K562 (cell line): ENCODE measurements at regions not wholly inside any gene's neighbourhood (a gene's known extent, or its start where the extent isn't known, plus 50 kb on each side); places are given as distances from the start of the nearest gene placed in this dataset.
A peak's percentile ranks its signal among the peaks of the same experiment; 100 is the strongest.

Experiments used
- ATAC-seq: fragments of 200-7000 bp; cut with Tn5 transposase; 3 replicates; pipeline ENCODE4 v1.9.1; 2020; ENCODE audit warnings: moderate library complexity
- BruUV-seq: library from RNA; stranded (reverse); fragments of 400-500 nt; replicated peaks from 2 replicates; lab custom pipeline; 2021; lab: Mats Ljungman, UMichigan
- CTCF ChIA-PET: fragments of 300-600 bp; formaldehyde crosslinking; extraction: SDS; loops from one replicate; lab custom pipeline; 2021; ENCODE audit warnings: low intra/inter-chr PET ratio; lab: Yijun Ruan, JAX
- POLR2A ChIA-PET: fragments of 300-600, 350-650 bp; sonication (Branson Sonifier 250); formaldehyde crosslinking; extraction: SDS; loops from one replicate; lab custom pipeline; 2021; ENCODE audit warnings: antibody characterized with exemption, inconsistent platforms; lab: Yijun Ruan, JAX
- DNase-seq, 4 experiments: peaks; one replicate each; pipeline versions ENCODE4 v3.0.0 to v3.0.0-alpha.2; 2011 to 2018; ENCODE audit warnings: low spot score in 3 of 4, mixed read lengths in 3 of 4; ENCODE audit errors: extremely low read depth in 1 of 4
- FAIRE-seq: peaks from 2 replicates; lab custom pipeline; 2011; peaks lifted over from hg19 to GRCh38; lab: Jason Lieb, UNC
- H2AFZ ChIP-seq: 2 replicates; pipeline ENCODE4 v1.6.0; 2011; ENCODE audit warnings: low read depth, low read length, control low read depth, inconsistent platforms
- H3K27ac ChIP-seq: fragments of 200-600 bp; 3 replicates; pipeline ENCODE4 v1.8.0; 2011; ENCODE audit warnings: low read depth, mild to moderate bottlenecking, control low read depth, inconsistent platforms, low read length, moderate library complexity, mixed read lengths; ENCODE audit errors: extremely low read depth
- H3K27me3 ChIP-seq, 2 experiments: fragments of 300-600 bp in 1 of 2; 2 replicates in 1 of 2; 3 replicates in 1 of 2; pipeline versions ENCODE4 v1.6.0 to v1.8.0; 2011; ENCODE audit warnings: inconsistent platforms in 2 of 2, low read length in 2 of 2, mild to moderate bottlenecking in 1 of 2, mixed read lengths in 1 of 2, moderate library complexity in 1 of 2; ENCODE audit not compliant: control insufficient read depth in 2 of 2, insufficient read depth in 2 of 2
- H3K36me3 ChIP-seq: fragments of 300-600 bp; 3 replicates; pipeline ENCODE4 v1.8.0; 2011; ENCODE audit warnings: mild to moderate bottlenecking, low read length, inconsistent platforms; ENCODE audit not compliant: control insufficient read depth, insufficient read depth
- H3K4me1 ChIP-seq, 2 experiments: fragments of 200-600 bp in 1 of 2; replicated peaks in 1 of 2; 2 replicates in 1 of 2; 3 replicates in 1 of 2; pipeline versions ENCODE4 v1.5.1 to v1.8.0; 2011; ENCODE audit warnings: inconsistent platforms in 2 of 2, low read length in 2 of 2, mild to moderate bottlenecking in 1 of 2, mixed read lengths in 1 of 2, moderate library complexity in 1 of 2; ENCODE audit not compliant: control insufficient read depth in 2 of 2, insufficient read depth in 2 of 2
- H3K4me2 ChIP-seq: 2 replicates; pipeline ENCODE4 v1.6.1; 2011; ENCODE audit warnings: low read length, control low read depth, inconsistent platforms, mixed read lengths; ENCODE audit not compliant: insufficient read depth
- H3K4me3 ChIP-seq: fragments of 200-600 bp; sonication (generic), shearing (Covaris generic); 2 replicates; pipeline ENCODE4 v1.5.1; 2016; ENCODE audit warnings: control low read depth, inconsistent platforms
- H3K79me2 ChIP-seq: fragments of 200-600 bp; 3 replicates; pipeline ENCODE4 v1.8.0; 2011; ENCODE audit warnings: low read length, inconsistent platforms; ENCODE audit not compliant: control insufficient read depth, insufficient read depth
- H3K9ac ChIP-seq, 2 experiments: 2 replicates each; pipeline versions ENCODE4 v1.6.0 to v1.6.1; 2011; ENCODE audit warnings: low read depth in 2 of 2, low read length in 2 of 2, control low read depth in 1 of 2, inconsistent platforms in 1 of 2, mild to moderate bottlenecking in 1 of 2, mixed read lengths in 1 of 2; ENCODE audit not compliant: insufficient read depth in 1 of 2
- H3K9me1 ChIP-seq: one replicate; pipeline ENCODE4 v1.6.0; 2011; ENCODE audit warnings: inconsistent platforms, mild to moderate bottlenecking, low read length, moderate library complexity; ENCODE audit not compliant: control insufficient read depth, insufficient read depth
- H3K9me3 ChIP-seq: replicated peaks from 2 replicates; pipeline ENCODE4 v1.5.1; 2011; ENCODE audit warnings: low read depth, low read length, inconsistent platforms; ENCODE audit not compliant: control insufficient read depth, insufficient read depth
- H4K20me1 ChIP-seq: replicated peaks from 2 replicates; pipeline ENCODE4 v1.6.1; 2011; ENCODE audit warnings: low read length, inconsistent platforms, mixed read lengths; ENCODE audit not compliant: control insufficient read depth, insufficient read depth
- L3MBTL2 ChIP-seq: fragments of 450-650 bp; IDR thresholded peaks from 2 replicates; pipeline ENCODE4 v1.6.1; 2016; ENCODE audit warnings: mild to moderate bottlenecking, moderate library complexity
- MLLT1 ChIP-seq, 2 experiments: fragments of 450-650 bp; IDR thresholded peaks; 2 replicates each; pipeline ENCODE4 v1.6.1; 2016
- MYC ChIP-seq, 2 experiments: fragments of 250-450 bp in 1 of 2; sonication (Bioruptor Pico) in 1 of 2; IDR thresholded peaks; 2 replicates each; pipeline versions ENCODE4 v1.5.1 to v1.6.1; 2012 to 2021; ENCODE audit warnings: low read depth in 2 of 2, borderline replicate concordance in 1 of 2, improper control_type of control experiment in 1 of 2, low read length in 1 of 2, mild to moderate bottlenecking in 1 of 2, moderate library complexity in 1 of 2
- USF2 ChIP-seq: sonication (generic); formaldehyde crosslinking; IDR thresholded peaks from 2 replicates; pipeline ENCODE4 v1.5.0; 2020; ENCODE audit warnings: missing genetic modification reagents
- ZBTB9 ChIP-seq: fragments of 450-650 bp; formaldehyde crosslinking; IDR thresholded peaks from 2 replicates; pipeline ENCODE4 v1.4.0; 2020; ENCODE audit warnings: mild to moderate bottlenecking, moderate library complexity
- ZNF274 ChIP-seq: IDR thresholded peaks from 2 replicates; pipeline ENCODE4 v1.6.1; 2011; ENCODE audit warnings: low read depth, mild to moderate bottlenecking, low read length, moderate library complexity, borderline replicate concordance
- ZNF395 ChIP-seq: fragments of 200-800 bp; sonication (Bioruptor generic); IDR thresholded peaks from 2 replicates; pipeline ENCODE4 v1.6.1; 2017; ENCODE audit warnings: missing genetic modification characterization, missing compliant biosample characterization
- ZNF584 ChIP-seq: fragments of 200-800 bp; sonication (Bioruptor generic); IDR thresholded peaks from 2 replicates; pipeline ENCODE4 v1.6.1; 2016; ENCODE audit warnings: low read depth, mild to moderate bottlenecking, missing genetic modification characterization, missing compliant biosample characterization
- ZNF589 ChIP-seq: fragments of 200-800 bp; sonication (Bioruptor generic); IDR thresholded peaks from 2 replicates; pipeline ENCODE4 v1.6.1; 2016; ENCODE audit warnings: low read depth, missing genetic modification characterization, missing compliant biosample characterization
- WGBS: fragments of 100-300 bp; shearing (Covaris generic); methylation state at CpG from one replicate; pipeline ENCODE4 v1.1.6; 2016; ENCODE audit warnings: low coverage, mixed read lengths; ENCODE audit not compliant: insufficient coverage; ENCODE audit errors: missing lambda C conversion rate; 5-methylcytosine and 5-hydroxymethylcytosine counted together
- in situ Hi-C: fragments of 300-500 bp; cut with MboI; formaldehyde crosslinking; loops from 4 replicates; pipeline ENCODE4 v1.15.0; 2018; ENCODE audit warnings: inconsistent platforms, mixed read lengths
- intact Hi-C: fragments of 100-400 bp; cut with micrococcal nuclease; formaldehyde crosslinking; loops from 2 replicates; pipeline ENCODE4 v1.14.2; 2022

GRCh38 chr12:96094201-96094600 lies 58.8 kb upstream of the LTA4H start:
- in situ Hi-C loops = no loop called here
- no peaks in the 10 kb centered on the region for H3K4me1 ChIP-seq
- H3K27me3 ChIP-seq = peaks cover 0 to 5% of the 10 kb centered on the region in 2 experiments; a peak in 2 of 5 replicates
- no peak overlapping the region for H2AFZ ChIP-seq
- whole genome bisulfite sequencing = 7% methylated on average over 4 of the region's 4 CpGs
- FAIRE-seq (no peak), DNase-seq (no peak), ATAC-seq (no peak; the same call in 2 of the 3 replicates)
- H4K20me1 ChIP-seq = no peaks in the 10 kb centered on the region
- no peak overlapping the region for H3K4me3 ChIP-seq
- no peaks in the 10 kb centered on the region for H3K79me2 ChIP-seq
- POLR2A ChIA-PET = no interaction called here
- BruUV-seq = no TSS peak
- H3K9ac ChIP-seq = no peak overlapping the region
- H3K9me1 ChIP-seq = no peaks in the 10 kb centered on the region
- H3K4me2 ChIP-seq = no peak overlapping the region
- intact Hi-C loops = no loop called here
- no peak overlapping the region for H3K27ac ChIP-seq
- no peaks in the 10 kb centered on the region for H3K9me3 ChIP-seq
- no peaks in the 10 kb centered on the region for H3K36me3 ChIP-seq
- CTCF ChIA-PET = no interaction called here
- TF ChIP-seq ZNF395 (CRISPR knock-in tag) (0 out of 2 replicates have a peak, but pooled peaks have one; percentile 74), ZNF589 (CRISPR knock-in tag) (peak; percentile 89), ZBTB9 (CRISPR knock-in tag) (no peak), MLLT1 (IDR thresholded peaks at IDR 0.05) (no peak), ZNF274 (no peak), USF2 (CRISPR knock-in tag) (0 out of 2 replicates have a peak, but pooled peaks have one; percentile 2), ZNF584 (CRISPR knock-in tag) (peak; percentile 84), L3MBTL2 (peak; percentile 50; the same call in 1 of the 2 replicates), MYC (IDR thresholded peaks at IDR 0.05; ENCODE audit: low read depth, low read length) (0 out of 2 replicates have a peak, but pooled peaks have one; percentile 22), MYC (CRISPR knock-in tag; IDR thresholded peaks at IDR 0.05; ENCODE audit: borderline replicate concordance, low read depth) (no peak)
